ENCODE measurements at regions not wholly inside any gene's neighbourhood (a gene's known extent, or its start where the extent isn't known, plus 50 kb on each side); places are given as distances from the start of the nearest gene placed in this dataset.

DNA sequence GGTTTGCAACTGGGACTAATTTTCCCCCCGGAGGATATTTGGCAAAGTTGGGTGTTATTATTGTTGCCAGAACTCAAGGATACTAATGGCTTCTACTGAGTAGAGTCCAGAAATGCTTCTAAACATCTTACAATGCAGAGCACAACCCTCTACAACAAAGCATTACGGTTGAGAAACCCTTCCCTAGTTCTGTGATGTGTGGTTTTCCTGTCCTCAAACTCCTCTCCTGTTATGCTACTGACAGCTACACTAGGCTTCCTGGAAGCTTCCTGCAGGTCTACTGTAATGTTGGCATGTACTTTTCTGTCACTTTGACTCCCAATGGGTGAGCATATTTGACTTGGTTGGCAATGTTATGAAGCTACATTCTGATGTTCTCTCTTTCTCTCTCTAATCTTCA is 1656.9 kb downstream of the MRPL39 start:
- TF ChIP-seq, protein P1, sequence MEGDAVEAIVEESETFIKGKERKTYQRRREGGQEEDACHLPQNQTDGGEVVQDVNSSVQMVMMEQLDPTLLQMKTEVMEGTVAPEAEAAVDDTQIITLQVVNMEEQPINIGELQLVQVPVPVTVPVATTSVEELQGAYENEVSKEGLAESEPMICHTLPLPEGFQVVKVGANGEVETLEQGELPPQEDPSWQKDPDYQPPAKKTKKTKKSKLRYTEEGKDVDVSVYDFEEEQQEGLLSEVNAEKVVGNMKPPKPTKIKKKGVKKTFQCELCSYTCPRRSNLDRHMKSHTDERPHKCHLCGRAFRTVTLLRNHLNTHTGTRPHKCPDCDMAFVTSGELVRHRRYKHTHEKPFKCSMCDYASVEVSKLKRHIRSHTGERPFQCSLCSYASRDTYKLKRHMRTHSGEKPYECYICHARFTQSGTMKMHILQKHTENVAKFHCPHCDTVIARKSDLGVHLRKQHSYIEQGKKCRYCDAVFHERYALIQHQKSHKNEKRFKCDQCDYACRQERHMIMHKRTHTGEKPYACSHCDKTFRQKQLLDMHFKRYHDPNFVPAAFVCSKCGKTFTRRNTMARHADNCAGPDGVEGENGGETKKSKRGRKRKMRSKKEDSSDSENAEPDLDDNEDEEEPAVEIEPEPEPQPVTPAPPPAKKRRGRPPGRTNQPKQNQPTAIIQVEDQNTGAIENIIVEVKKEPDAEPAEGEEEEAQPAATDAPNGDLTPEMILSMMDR (IDR thresholded peaks at IDR 0.05) = no peak
- no peak for TF ChIP-seq POLR2A (IDR thresholded peaks at IDR 0.05)
